DND-41 (cell line): ENCODE measurements at regions not wholly inside any gene's neighbourhood (a gene's known extent, or its start where the extent isn't known, plus 50 kb on each side); places are given as distances from the start of the nearest gene placed in this dataset.

Experiments
- ATAC-seq: fragments of 200-7000 bp; cut with Tn5 transposase; 3 replicates; pipeline ENCODE4 v1.9.1; 2021; ENCODE audit warnings: low read depth; ENCODE audit not compliant: insufficient read depth
- DNase-seq: peaks from one replicate; pipeline ENCODE4 v3.0.0-alpha.2; 2020
- H2AFZ ChIP-seq: 2 replicates; pipeline ENCODE4 v1.6.0; 2012; ENCODE audit warnings: low read depth, low read length
- H3K27ac ChIP-seq: 2 replicates; pipeline ENCODE4 v1.5.1; 2012; ENCODE audit warnings: low read length, inconsistent platforms
- H3K27me3 ChIP-seq: fragments of 200-600 bp; sonication (generic); 2 replicates; pipeline ENCODE4 v1.6.0; 2012; ENCODE audit warnings: low read length, mild to moderate bottlenecking, inconsistent platforms; ENCODE audit not compliant: insufficient read depth, poor library complexity
- H3K36me3 ChIP-seq: 2 replicates; pipeline ENCODE4 v1.5.1; 2012; ENCODE audit warnings: low read length, inconsistent platforms; ENCODE audit not compliant: insufficient read depth
- H3K4me1 ChIP-seq: 2 replicates; pipeline ENCODE4 v1.5.1; 2012; ENCODE audit warnings: mild to moderate bottlenecking, low read length; ENCODE audit not compliant: insufficient read depth
- H3K4me2 ChIP-seq: 2 replicates; pipeline ENCODE4 v1.6.0; 2012; ENCODE audit warnings: mild to moderate bottlenecking, moderate library complexity, low read length, inconsistent platforms; ENCODE audit not compliant: insufficient read depth
- H3K4me3 ChIP-seq, 2 experiments: fragments of 200-600 bp in 1 of 2; shearing (Covaris generic) in 1 of 2; 2 replicates each; pipeline ENCODE4 v1.5.1; 2012 to 2016; ENCODE audit warnings: inconsistent platforms in 2 of 2, low read length in 2 of 2, mild to moderate bottlenecking in 2 of 2, low read depth in 1 of 2, moderate library complexity in 1 of 2
- H3K79me2 ChIP-seq: 2 replicates; pipeline ENCODE4 v1.6.0; 2012; ENCODE audit warnings: low read length, inconsistent platforms; ENCODE audit not compliant: insufficient read depth
- H3K9ac ChIP-seq: 2 replicates; pipeline ENCODE4 v1.6.0; 2012; ENCODE audit warnings: low read depth, mild to moderate bottlenecking, inconsistent platforms, low read length, moderate library complexity
- H3K9me3 ChIP-seq: 2 replicates; pipeline ENCODE4 v1.5.1; 2012; ENCODE audit warnings: low read length, moderate library complexity, mild to moderate bottlenecking, inconsistent platforms; ENCODE audit not compliant: insufficient read depth, severe bottlenecking
- H4K20me1 ChIP-seq: 2 replicates; pipeline ENCODE4 v1.6.0; 2012; ENCODE audit warnings: low read length; ENCODE audit not compliant: insufficient read depth
- CTCF ChIP-seq: IDR thresholded peaks from 2 replicates; pipeline ENCODE4 v1.5.1; 2012; ENCODE audit warnings: borderline replicate concordance, low read length, moderate library complexity, mild to moderate bottlenecking; ENCODE audit not compliant: poor library complexity, severe bottlenecking; ENCODE audit errors: extremely low read depth
- EZH2 ChIP-seq: IDR thresholded peaks from 3 replicates; pipeline ENCODE4 v1.6.1; 2012; ENCODE audit warnings: borderline replicate concordance, low read depth, mild to moderate bottlenecking, moderate library complexity, low read length, inconsistent platforms; ENCODE audit not compliant: severe bottlenecking

DNA sequence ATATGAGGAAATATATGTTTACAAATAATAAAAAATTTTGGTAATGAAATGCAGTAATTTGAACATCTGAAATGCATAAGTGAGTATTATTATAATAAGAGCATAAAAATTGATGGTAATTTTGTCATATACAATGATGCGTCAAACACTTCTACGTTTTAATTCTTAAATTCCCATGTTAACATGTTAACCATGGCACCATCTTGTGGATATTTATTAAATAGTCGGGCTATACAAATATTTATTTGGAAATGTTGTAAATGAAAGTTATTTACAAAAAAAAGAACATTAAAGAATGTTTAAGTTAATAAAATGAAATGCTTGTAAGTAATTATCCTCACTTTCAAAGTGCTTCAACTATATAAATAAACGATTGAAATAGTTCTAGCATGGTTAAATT, 57.2 kb upstream of the C1orf185 start:
- no peak for DNase-seq
- Histone ChIP-seq H3K36me3 (no peaks in the 10 kb centered on the region), H3K4me3 (no peak overlapping the region)

GRCh38 chr1:51048021-51048420, 54.0 kb upstream of the C1orf185 start:
- H3K79me2 ChIP-seq: no peaks in the 10 kb centered on the region
- H3K27ac ChIP-seq: no peak overlapping the region
- TF ChIP-seq CTCF: no peak
- TF ChIP-seq EZH2: no peak
- DNase-seq: no peak
- no peak overlapping the region for H3K4me3 ChIP-seq
- H3K4me2 ChIP-seq: no peak overlapping the region
- H3K36me3 ChIP-seq: no peaks in the 10 kb centered on the region
- no peaks in the 10 kb centered on the region for H3K27me3 ChIP-seq
- H2AFZ ChIP-seq: no peak overlapping the region
- H3K4me1 ChIP-seq: no peaks in the 10 kb centered on the region
- no peaks in the 10 kb centered on the region for H4K20me1 ChIP-seq
- H3K9ac ChIP-seq: no peak overlapping the region
- ATAC-seq: no peak
- no peaks in the 10 kb centered on the region for H3K9me3 ChIP-seq

More for the DNA sequence above, 57.2 kb upstream of the C1orf185 start:
- ATAC-seq: no peak
- H3K27ac ChIP-seq: no peak overlapping the region
- H3K27me3 ChIP-seq: no peaks in the 10 kb centered on the region
- H4K20me1 ChIP-seq: no peaks in the 10 kb centered on the region
- H3K9ac ChIP-seq: no peak overlapping the region
- H3K9me3 ChIP-seq: no peaks in the 10 kb centered on the region
- TF ChIP-seq CTCF: peak; percentile 39
- TF ChIP-seq EZH2: no peak
- no peaks in the 10 kb centered on the region for H3K79me2 ChIP-seq
- no peak overlapping the region for H3K4me2 ChIP-seq
- no peaks in the 10 kb centered on the region for H3K4me1 ChIP-seq
- no peak overlapping the region for H2AFZ ChIP-seq

- no peak for DNase-seq
- Histone ChIP-seq H4K20me1 (no peaks in the 10 kb centered on the region), H3K9ac (no peak overlapping the region), H3K27me3 (no peaks in the 10 kb centered on the region), H2AFZ (no peak overlapping the region), H3K9me3 (no peaks in the 10 kb centered on the region), H3K4me1 (no peaks in the 10 kb centered on the region), H3K4me3 (no peak overlapping the region), H3K27ac (no peak overlapping the region), H3K4me2 (no peak overlapping the region), H3K79me2 (no peaks in the 10 kb centered on the region), H3K36me3 (no peaks in the 10 kb centered on the region)
- TF ChIP-seq CTCF (no peak), EZH2 (no peak)
- ATAC-seq: no peak
These were observed 53.4 kb upstream of the C1orf185 start for GRCh38 chr1:51048670-51049069.
